NOMO-1 (cell line): ENCODE measurements at regions not wholly inside any gene's neighbourhood (a gene's known extent, or its start where the extent isn't known, plus 50 kb on each side); places are given as distances from the start of the nearest gene placed in this dataset.
"Not testable (repeated sequence)": the region's sequence is repeated elsewhere in the genome, so short reads cannot be mapped to it uniquely, and the experiment has no call there.

Source experiments
- DNase-seq, 2 experiments: peaks; one replicate each; lab custom pipeline; 2025; ENCODE audit not compliant: unreplicated experiment in 2 of 2; lab: John Stamatoyannopoulos, UW

- DNase-seq, result no peak
These were observed 273.9 kb upstream of the ZNF32 start for GRCh38 chr10:43922335-43923280.

DNA sequence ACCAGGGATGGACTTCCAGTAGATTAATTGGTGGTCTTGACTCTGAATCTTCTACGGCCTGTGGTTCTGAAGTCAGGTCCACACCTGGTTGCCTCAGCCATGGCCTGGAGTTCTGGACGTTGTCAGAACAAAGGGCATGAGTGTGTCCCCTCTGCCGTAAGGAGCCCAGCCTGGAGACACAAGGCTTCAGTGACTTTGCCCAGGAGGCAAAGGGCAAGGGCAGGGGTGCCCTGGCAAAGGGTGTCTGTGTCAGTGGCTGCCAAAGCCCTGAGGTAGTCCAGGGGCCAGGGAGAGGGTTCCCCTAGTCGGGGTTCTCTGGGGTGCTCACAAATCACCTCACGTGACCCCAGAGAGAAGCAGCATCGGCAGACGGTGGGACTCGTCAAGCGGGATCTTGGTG is 273.2 kb upstream of the ZNF32 start:
- DNase-seq, result no peak

GRCh38 chr10:43921478-43921877 is 272.8 kb upstream of the ZNF32 start:
- DNase-seq, result no peak

GRCh38 chr10:43920236-43920758 is 271.6 kb upstream of the ZNF32 start:
- DNase-seq, result not testable (repeated sequence)

DNA sequence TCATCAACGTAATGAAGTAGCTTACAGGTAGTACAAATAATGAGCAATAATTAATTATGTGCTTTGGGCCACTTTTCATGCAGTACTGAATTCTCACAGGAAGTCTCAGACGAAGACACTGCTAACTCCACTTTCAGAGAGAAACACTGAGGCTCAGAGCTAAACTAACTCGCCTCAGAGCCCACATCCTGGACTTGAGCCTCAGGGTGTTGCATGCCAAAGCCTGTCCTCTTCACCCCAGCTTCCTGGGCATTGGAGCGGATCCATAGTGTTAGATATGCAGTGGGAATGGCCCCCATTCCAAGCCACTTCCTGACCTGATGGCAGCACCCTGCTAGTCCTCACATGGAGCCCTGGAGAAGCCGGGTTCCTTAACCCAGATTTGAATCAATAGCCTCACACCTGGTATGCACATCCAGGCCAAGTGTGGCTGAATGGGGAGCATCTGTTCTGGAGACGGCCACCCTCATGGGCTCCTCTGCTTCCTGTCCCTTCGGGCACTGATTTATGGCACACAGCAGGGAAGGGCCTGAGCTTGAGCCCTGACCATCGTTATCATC is 265.1 kb upstream of the ZNF32 start:
- DNase-seq, result no peak

DNA sequence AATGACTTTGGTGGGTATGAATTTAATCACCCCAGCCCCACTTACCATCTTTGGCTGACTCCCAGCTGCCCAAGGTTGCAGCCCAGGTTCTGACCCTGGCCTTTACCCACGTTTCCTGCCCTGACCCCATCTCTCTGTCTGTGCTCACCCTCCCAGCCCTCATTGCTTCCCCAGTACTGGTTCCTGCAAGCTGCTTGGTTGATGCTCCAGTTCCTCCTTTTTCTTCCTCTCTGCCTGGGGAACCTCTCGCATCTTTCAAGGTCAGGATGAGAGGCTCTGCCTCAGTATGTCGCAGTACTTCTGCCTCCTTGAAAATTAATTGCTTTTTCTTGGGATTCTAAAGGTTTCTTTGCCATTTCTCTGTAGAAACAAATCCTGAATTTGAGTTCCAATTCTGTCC is 263.8 kb upstream of the ZNF32 start:
- DNase-seq, result no peak

GRCh38 chr10:43906490-43906889 is 257.8 kb upstream of the ZNF32 start:
- DNase-seq, result no peak

DNA sequence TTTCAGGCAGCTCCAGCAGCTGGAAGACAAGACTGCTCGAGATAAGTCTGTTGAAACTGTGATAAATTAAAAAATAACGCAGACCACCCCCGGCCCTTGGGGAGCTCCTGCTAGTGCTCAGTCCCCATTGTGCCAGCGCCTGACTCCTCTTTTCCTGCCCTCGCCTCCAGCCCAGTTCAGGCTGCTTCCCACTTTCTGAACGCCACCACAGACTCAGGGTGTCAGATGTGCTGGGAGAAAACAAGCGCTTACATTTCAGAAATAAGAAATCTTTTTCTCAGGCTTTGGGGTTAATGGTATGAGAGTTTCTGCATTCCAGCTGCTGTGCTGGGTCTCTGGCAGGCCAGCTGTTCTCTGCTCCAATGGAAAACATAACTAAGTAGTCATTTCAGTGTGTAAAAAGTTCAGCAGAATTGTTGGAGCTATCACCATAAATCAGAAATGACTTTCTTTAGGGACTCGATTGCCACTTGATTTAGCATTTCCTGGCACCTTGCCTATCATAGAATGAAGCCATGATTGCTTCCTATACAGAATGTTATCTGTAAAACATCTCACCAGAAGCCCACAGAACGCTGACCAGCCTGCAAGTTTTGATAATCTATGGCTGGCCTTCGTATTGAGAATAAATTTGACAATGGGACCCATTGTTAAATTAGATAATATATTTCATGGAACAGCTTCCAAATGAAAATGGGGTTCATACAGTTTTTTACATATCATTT is 257.0 kb upstream of the ZNF32 start:
- DNase-seq, result no peak

- DNase-seq, result no peak
These were observed 256.2 kb upstream of the ZNF32 start for GRCh38 chr10:43904844-43905243.

DNA sequence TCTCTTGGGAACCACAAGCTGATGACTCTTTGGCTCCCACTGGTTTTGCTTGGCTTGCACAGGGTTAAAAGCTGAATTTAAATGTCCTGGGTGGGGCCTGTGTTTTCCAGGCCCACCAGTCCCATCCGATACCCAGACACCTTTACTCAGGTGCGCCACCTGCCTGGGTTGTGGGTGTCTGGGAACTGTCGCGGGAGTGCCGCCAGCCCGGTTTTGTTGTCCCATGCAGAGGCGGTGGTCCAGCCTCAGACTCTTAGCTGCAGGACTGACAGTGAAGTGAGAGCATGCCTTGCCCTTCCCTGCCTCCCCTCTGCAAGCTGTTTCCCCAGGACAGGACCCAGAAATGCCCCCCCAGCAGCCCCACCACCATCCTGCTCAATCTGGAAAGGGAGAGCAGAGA is 255.6 kb upstream of the ZNF32 start:
- DNase-seq, result no peak

DNA sequence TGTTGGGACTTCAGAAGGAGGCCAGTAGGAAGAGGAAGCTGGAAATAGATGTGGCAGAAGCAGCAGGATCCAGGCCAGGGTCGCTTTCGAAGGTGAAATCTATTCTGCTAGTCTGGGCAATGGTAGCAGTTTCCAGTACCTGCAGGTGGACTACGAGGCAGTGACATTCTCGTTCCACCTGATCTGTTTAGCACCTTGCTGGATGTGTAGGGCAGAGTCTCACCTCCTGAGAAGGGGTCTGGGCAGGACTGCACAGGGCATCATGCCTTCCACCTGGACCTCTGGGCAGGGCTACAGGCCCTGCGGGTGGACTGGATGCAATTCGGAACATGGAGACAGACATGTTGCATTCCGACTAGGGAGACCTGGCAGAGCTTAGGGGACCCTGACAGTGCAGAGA is 254.8 kb upstream of the ZNF32 start:
- DNase-seq, result no peak

- no peak for DNase-seq
These were observed 254.2 kb upstream of the ZNF32 start for GRCh38 chr10:43902842-43903241.

DNA sequence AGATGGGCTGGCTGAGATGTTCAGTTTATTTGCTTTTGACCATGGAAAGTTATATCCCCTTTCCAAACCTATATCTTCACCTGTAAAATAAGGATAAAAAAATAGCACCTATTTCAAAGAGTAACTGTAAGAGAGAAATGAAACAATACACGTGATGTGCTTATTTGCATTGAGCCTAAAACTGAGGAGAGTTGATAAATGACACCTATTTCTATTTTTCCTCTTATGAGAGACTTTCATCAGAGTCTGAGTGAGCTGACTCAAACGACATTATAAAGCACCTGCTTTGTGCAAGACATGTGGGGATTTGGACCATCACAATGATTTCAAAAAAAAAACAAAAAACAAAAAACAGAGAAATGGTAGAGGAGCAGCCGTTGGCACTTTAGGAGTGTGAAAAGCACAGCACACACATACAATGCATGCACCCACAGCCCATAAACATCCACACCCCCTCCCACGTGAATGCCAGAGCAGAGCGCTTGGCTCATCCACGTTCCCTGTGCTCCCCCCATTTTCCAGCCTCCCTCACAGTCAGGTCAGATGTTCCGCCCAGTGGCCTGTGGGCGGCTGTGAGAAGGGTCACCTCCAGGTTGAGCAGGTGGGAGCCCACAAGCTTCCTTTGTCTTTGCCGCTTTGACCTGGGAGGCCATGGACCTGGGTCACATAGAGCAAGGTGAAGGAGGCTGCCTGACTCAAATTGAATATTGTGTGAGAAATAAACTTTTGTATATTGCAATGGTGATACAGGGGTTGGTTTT is 253.2 kb upstream of the ZNF32 start:
- DNase-seq, result no peak

DNA sequence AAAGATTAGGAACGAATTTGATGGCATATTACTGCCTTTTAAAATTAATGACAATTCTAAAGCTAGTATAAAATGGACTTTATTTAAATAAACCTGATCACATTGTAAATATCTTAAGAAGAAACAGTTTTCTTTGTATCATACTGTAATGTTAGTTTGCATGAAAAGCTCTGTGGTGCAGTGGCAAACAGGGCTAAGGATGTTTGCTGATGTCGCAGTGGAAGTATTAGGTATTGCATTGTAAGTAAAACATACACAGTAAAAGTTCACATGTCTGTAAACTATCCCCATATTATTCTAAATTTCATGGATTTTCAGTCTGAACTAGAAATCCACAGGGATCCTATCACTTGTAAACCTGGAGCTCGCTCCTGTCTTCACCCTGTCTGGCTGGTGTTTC is 252.6 kb upstream of the ZNF32 start:
- DNase-seq, result no peak

DNA sequence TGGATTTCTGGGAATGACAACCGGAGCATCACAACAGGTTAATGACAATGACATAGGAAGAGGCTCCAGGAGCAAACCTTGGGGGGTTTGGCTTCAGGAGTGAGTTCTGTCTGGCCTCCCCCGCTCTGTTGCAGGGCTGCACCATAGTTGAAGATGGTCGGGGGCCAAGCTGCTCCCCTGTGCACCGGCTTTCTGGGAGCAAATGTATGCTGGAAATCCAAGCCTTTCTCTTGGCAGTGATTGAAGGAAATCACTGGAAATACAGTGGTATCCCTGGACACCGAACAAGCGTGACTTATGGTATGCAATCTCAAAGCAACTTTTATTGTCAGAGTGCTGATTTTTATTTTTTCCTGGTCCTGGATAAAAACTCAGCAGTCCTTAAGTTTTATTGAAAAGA is 251.9 kb upstream of the ZNF32 start:
- no peak for DNase-seq

- no peak for DNase-seq
These were observed 250.7 kb upstream of the ZNF32 start for GRCh38 chr10:43899224-43899959.

DNA sequence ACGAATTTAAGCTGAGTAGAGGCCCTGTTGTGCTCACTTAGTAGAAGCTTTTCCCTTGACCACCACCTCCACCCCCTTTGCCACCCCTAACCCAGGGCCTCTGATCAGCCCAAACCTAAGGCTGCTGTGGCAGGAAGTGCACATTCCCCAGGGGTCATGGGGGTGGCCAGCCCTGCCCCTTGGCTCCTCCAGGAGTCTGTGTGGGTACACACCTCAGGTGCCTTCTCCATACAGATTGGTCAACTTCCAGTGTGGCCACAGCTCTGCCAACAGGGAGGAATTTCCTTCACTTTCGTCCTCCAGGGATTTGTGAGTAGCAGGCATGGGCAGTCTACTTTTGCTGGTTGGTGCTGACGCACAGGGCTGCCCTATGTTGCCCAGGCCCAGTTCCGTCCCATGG is 249.9 kb upstream of the ZNF32 start:
- no peak for DNase-seq

DNA sequence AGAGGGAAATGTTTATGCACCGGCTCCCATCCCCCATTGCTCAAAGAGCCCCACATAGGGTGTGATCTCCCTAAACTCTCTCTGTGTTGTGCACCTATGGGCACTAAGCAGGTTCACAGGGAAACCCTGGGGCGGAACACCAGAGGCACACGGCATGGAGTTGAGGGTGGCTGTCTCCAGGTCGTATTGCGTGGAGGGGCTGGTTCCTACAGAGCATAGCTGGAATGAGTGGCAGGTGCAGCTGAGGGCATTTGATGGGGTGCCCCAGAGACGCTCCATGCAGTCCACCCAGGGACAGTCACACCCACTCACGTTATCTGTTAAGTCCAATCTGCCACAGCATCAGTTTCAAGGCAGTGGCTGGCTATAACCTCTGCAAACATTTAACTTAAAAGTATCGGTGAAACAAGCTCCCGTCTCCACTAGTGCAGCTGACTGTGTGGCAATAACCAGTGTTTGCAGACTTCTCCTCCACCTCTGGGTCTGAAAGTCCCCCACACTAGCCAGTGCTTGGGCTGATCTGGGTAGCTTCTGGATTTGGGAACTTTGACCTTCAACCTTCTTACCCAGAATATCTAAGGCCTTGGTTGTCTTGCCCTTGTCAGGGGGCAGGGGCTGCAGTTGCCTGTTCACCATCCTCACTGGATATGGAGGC is 249.2 kb upstream of the ZNF32 start:
- no peak for DNase-seq

DNA sequence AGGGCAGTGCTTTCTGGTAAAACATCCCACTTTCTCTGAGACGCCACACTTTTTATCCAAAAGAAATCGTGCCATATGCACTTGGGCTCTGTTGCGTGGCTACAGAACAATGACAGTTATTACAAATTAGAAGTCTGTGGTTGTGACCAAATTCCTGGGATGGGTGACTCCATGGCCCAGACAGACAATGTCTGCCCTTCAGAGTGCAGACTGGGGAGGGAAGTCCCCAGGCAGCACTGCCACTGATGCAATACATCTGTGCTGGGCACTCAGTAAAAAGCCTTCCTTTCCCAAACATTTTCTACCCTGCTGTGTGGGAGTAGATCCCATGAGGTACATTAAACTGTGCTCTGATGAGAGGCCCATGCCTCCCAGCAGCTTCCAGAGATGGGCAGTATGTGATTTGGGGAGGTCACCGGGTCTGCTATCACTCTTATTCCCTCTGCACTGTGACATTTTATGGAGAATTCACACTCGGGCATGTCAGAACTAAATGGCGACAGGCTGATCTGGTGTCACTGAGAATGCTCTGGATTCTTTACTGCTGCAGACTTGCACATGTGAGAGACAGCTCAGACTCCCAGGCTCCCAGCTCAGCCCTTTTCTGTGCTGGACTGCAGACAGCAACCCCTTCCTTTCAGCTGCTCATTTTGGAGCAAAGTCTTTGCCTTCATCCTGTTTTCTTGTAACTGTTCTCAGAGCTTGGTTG is 243.5 kb upstream of the ZNF32 start:
- DNase-seq, result no peak
